K562 (cell line): ENCODE measurements at regions not wholly inside any gene's neighbourhood (a gene's known extent, or its start where the extent isn't known, plus 50 kb on each side); places are given as distances from the start of the nearest gene placed in this dataset.

Source experiments
- ATAC-seq: fragments of 200-7000 bp; cut with Tn5 transposase; 3 replicates; pipeline ENCODE4 v1.9.1; 2020; ENCODE audit warnings: moderate library complexity
- BruUV-seq: library from RNA; stranded (reverse); fragments of 400-500 nt; replicated peaks from 2 replicates; lab custom pipeline; 2021; lab: Mats Ljungman, UMichigan
- CTCF ChIA-PET: fragments of 300-600 bp; formaldehyde crosslinking; extraction: SDS; loops from one replicate; lab custom pipeline; 2021; ENCODE audit warnings: low intra/inter-chr PET ratio; lab: Yijun Ruan, JAX
- POLR2A ChIA-PET: fragments of 300-600, 350-650 bp; sonication (Branson Sonifier 250); formaldehyde crosslinking; extraction: SDS; loops from one replicate; lab custom pipeline; 2021; ENCODE audit warnings: antibody characterized with exemption, inconsistent platforms; lab: Yijun Ruan, JAX
- DNase-seq, 4 experiments: peaks; one replicate each; pipeline versions ENCODE4 v3.0.0 to v3.0.0-alpha.2; 2011 to 2018; ENCODE audit warnings: low spot score in 3 of 4, mixed read lengths in 3 of 4; ENCODE audit errors: extremely low read depth in 1 of 4
- FAIRE-seq: peaks from 2 replicates; lab custom pipeline; 2011; peaks lifted over from hg19 to GRCh38; lab: Jason Lieb, UNC
- H2AFZ ChIP-seq: 2 replicates; pipeline ENCODE4 v1.6.0; 2011; ENCODE audit warnings: low read depth, low read length, control low read depth, inconsistent platforms
- H3K27ac ChIP-seq: fragments of 200-600 bp; 3 replicates; pipeline ENCODE4 v1.8.0; 2011; ENCODE audit warnings: low read depth, mild to moderate bottlenecking, control low read depth, inconsistent platforms, low read length, moderate library complexity, mixed read lengths; ENCODE audit errors: extremely low read depth
- H3K27me3 ChIP-seq, 2 experiments: fragments of 300-600 bp in 1 of 2; 2 replicates in 1 of 2; 3 replicates in 1 of 2; pipeline versions ENCODE4 v1.6.0 to v1.8.0; 2011; ENCODE audit warnings: inconsistent platforms in 2 of 2, low read length in 2 of 2, mild to moderate bottlenecking in 1 of 2, mixed read lengths in 1 of 2, moderate library complexity in 1 of 2; ENCODE audit not compliant: control insufficient read depth in 2 of 2, insufficient read depth in 2 of 2
- H3K36me3 ChIP-seq: fragments of 300-600 bp; 3 replicates; pipeline ENCODE4 v1.8.0; 2011; ENCODE audit warnings: mild to moderate bottlenecking, low read length, inconsistent platforms; ENCODE audit not compliant: control insufficient read depth, insufficient read depth
- H3K4me1 ChIP-seq, 2 experiments: fragments of 200-600 bp in 1 of 2; replicated peaks in 1 of 2; 2 replicates in 1 of 2; 3 replicates in 1 of 2; pipeline versions ENCODE4 v1.5.1 to v1.8.0; 2011; ENCODE audit warnings: inconsistent platforms in 2 of 2, low read length in 2 of 2, mild to moderate bottlenecking in 1 of 2, mixed read lengths in 1 of 2, moderate library complexity in 1 of 2; ENCODE audit not compliant: control insufficient read depth in 2 of 2, insufficient read depth in 2 of 2
- H3K4me2 ChIP-seq: 2 replicates; pipeline ENCODE4 v1.6.1; 2011; ENCODE audit warnings: low read length, control low read depth, inconsistent platforms, mixed read lengths; ENCODE audit not compliant: insufficient read depth
- H3K4me3 ChIP-seq: fragments of 200-600 bp; sonication (generic), shearing (Covaris generic); 2 replicates; pipeline ENCODE4 v1.5.1; 2016; ENCODE audit warnings: control low read depth, inconsistent platforms
- H3K79me2 ChIP-seq: fragments of 200-600 bp; 3 replicates; pipeline ENCODE4 v1.8.0; 2011; ENCODE audit warnings: low read length, inconsistent platforms; ENCODE audit not compliant: control insufficient read depth, insufficient read depth
- H3K9ac ChIP-seq, 2 experiments: 2 replicates each; pipeline versions ENCODE4 v1.6.0 to v1.6.1; 2011; ENCODE audit warnings: low read depth in 2 of 2, low read length in 2 of 2, control low read depth in 1 of 2, inconsistent platforms in 1 of 2, mild to moderate bottlenecking in 1 of 2, mixed read lengths in 1 of 2; ENCODE audit not compliant: insufficient read depth in 1 of 2
- H3K9me1 ChIP-seq: one replicate; pipeline ENCODE4 v1.6.0; 2011; ENCODE audit warnings: inconsistent platforms, mild to moderate bottlenecking, low read length, moderate library complexity; ENCODE audit not compliant: control insufficient read depth, insufficient read depth
- H3K9me3 ChIP-seq: replicated peaks from 2 replicates; pipeline ENCODE4 v1.5.1; 2011; ENCODE audit warnings: low read depth, low read length, inconsistent platforms; ENCODE audit not compliant: control insufficient read depth, insufficient read depth
- H4K20me1 ChIP-seq: replicated peaks from 2 replicates; pipeline ENCODE4 v1.6.1; 2011; ENCODE audit warnings: low read length, inconsistent platforms, mixed read lengths; ENCODE audit not compliant: control insufficient read depth, insufficient read depth
- BDP1 ChIP-seq: IDR thresholded peaks from 3 replicates; pipeline ENCODE4 v1.6.1; 2011; ENCODE audit not compliant: insufficient read length, insufficient read depth
- SMAD3 ChIP-seq: fragments of 450-650 bp; formaldehyde crosslinking; conservative IDR thresholded peaks from 2 replicates; pipeline ENCODE4 v1.4.0; 2020; ENCODE audit warnings: mild to moderate bottlenecking
- WGBS: fragments of 100-300 bp; shearing (Covaris generic); methylation state at CpG from one replicate; pipeline ENCODE4 v1.1.6; 2016; ENCODE audit warnings: low coverage, mixed read lengths; ENCODE audit not compliant: insufficient coverage; ENCODE audit errors: missing lambda C conversion rate; 5-methylcytosine and 5-hydroxymethylcytosine counted together
- in situ Hi-C: fragments of 300-500 bp; cut with MboI; formaldehyde crosslinking; loops from 4 replicates; pipeline ENCODE4 v1.15.0; 2018; ENCODE audit warnings: inconsistent platforms, mixed read lengths
- intact Hi-C: fragments of 100-400 bp; cut with micrococcal nuclease; formaldehyde crosslinking; loops from 2 replicates; pipeline ENCODE4 v1.14.2; 2022
- TF ChIP-seq, protein P1 (sequence below), 2 experiments: IDR thresholded peaks in 1 of 2; conservative IDR thresholded peaks in 1 of 2; 2 replicates each; pipeline ENCODE4 v1.6.1; 2016; ENCODE audit warnings: low read depth in 2 of 2, mild to moderate bottlenecking in 1 of 2, missing compliant biosample characterization in 1 of 2, missing genetic modification characterization in 1 of 2, moderate library complexity in 1 of 2

DNA sequence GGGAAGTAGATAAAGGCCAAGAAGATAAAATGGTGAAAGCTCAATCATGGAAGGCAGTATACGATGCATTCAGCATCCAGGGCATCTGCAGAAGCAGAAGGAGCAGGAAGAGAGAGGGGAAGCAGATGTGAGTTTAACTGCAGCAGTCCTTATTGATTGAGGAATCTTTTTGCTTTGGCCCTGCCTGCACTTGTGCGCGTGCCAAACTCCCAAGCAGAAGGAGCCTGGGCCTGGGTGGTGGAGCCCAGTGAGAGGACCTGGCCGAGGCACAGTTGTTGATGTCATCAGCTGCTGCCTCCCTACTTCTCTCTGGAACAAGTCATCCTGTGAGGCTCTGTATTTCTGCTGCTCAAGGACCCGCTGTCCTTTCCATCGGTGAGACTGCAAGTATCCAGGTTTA lies 65.5 kb upstream of the ROPN1 start:
- intact Hi-C loops: no loop called here
- WGBS: 0% methylated on average over 6 of the region's 6 CpGs
- Histone ChIP-seq H3K27ac (no peak overlapping the region), H3K27me3 (no peaks in the 10 kb centered on the region), H3K9me3 (no peaks in the 10 kb centered on the region), H3K4me3 (no peak overlapping the region), H4K20me1 (no peaks in the 10 kb centered on the region), H2AFZ (no peak overlapping the region), H3K9me1 (no peaks in the 10 kb centered on the region), H3K9ac (no peak overlapping the region), H3K4me2 (no peak overlapping the region), H3K36me3 (no peaks in the 10 kb centered on the region), H3K79me2 (no peaks in the 10 kb centered on the region), H3K4me1 (no peaks in the 10 kb centered on the region)
- in situ Hi-C loops: no loop called here
- POLR2A ChIA-PET: no interaction called here
- FAIRE-seq (no peak), ATAC-seq (no peak), DNase-seq (no peak)
- TF ChIP-seq BDP1 (no peak), SMAD3 (CRISPR knock-in tag) (no peak)
- TF ChIP-seq, protein P1, sequence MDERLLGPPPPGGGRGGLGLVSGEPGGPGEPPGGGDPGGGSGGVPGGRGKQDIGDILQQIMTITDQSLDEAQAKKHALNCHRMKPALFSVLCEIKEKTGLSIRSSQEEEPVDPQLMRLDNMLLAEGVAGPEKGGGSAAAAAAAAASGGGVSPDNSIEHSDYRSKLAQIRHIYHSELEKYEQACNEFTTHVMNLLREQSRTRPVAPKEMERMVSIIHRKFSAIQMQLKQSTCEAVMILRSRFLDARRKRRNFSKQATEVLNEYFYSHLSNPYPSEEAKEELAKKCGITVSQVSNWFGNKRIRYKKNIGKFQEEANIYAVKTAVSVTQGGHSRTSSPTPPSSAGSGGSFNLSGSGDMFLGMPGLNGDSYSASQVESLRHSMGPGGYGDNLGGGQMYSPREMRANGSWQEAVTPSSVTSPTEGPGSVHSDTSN (CRISPR knock-in tag; IDR thresholded peaks at IDR 0.05; ENCODE audit: low read depth): no peak
- TF ChIP-seq, protein P1 (tag; conservative IDR thresholded peaks at IDR 0.05; ENCODE audit: low read depth): no peak
- CTCF ChIA-PET: no interaction called here
- no TSS peak for BruUV-seq
